ENCODE measurements at regions not wholly inside any gene's neighbourhood (a gene's known extent, or its start where the extent isn't known, plus 50 kb on each side); places are given as distances from the start of the nearest gene placed in this dataset.
"Not testable (repeated sequence)": the region's sequence is repeated elsewhere in the genome, so short reads cannot be mapped to it uniquely, and the experiment has no call there.

DNA sequence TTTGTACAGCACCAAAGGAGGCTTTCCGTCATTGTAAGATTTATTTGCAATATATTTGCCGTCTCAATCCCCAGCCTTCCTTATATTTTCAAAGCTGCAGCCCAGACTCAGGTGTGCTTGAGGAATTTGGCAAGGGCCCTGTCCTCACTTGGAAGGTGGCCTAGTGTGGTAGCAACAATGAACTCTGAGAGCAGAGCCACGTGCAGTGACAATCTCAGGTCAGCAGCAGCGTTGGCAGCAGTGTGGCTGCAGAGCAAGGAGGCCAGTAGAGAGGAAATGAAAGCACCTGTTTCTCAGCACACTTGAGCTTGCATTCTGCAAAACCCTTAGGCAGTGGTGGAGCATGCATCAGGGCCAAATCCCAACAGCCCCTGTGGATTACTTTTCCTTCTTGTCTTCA is 613.5 kb downstream of the RBFOX1 start:
- DNase-seq, result no peak

DNA sequence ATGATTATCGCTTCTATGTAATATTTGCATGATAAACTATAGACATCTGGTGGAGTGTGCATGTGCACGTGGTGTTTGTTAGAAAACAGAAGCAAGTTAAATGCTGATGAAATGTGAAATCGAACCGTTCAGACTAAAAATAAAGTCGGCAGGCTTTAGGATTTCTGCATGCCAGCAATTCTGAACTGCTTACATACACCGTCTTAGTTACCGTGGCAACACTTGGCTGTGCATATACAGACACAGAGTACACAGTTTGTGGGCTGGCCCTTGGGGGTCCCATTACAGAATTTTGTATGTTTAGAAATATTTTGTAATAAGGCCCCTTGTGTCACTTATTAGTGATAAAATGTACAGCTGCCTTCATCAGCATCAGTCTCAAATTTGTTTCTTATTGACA is 605.5 kb downstream of the RBFOX1 start:
- no peak for DNase-seq

DNA sequence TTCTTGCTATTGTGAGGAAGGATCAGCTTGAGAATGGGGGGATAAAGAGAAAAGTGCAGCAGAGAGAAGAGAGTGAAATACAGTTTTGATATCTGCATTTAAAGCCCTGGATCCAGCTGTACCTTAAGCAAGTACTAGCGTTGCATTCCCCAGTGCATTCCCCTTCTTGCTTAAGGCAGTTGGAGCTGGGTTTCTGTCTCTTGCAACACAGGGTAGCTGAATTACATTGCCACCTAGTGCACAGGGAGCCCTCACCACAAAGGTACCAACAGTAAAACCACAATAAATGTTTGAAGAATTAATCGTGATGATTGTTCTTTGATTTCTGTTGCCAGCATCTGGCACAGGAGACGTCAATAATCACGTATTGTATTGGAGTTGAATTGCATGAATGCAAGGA is 588.7 kb downstream of the RBFOX1 start:
- DNase-seq, result no peak

DNA sequence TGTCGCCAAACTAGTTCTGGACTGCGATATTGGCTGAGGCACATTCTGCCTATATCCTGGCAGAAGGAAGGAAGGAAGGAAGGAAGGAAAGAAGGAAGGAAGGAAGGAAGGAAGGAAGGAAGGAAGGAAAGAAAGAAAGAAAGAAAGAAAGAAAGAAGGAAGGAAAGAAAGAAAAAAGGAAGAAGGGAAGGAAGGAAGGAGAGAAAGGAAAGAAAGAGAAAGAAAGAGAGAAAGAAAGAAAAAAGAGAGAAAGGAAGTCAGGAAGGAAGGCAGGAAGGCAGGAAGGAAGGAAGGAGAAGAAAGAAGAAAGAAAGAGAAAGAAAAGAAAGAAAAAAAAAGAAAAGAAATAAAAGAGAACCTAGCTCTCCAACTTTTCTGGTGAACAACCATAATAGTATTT is 587.1 kb downstream of the RBFOX1 start:
- no peak for DNase-seq

DNA sequence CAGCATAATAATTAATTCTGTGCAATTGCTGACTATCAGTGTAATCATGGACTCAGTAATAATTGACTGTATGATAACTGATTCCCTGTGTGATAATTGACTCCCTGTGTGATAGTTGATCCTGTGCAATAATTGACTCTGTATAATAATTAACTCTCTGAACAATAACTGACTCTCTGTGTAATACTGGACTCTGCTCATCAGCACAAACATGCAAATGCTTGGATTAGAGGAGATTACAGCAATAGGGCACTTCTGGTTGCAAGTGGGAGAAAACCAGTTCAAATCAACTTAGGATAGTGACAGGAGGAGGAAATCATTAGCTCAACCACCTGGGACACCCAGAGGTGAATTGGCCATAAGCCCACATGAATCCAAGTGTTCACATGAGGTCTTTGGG is 582.1 kb downstream of the RBFOX1 start:
- no peak for DNase-seq

DNA sequence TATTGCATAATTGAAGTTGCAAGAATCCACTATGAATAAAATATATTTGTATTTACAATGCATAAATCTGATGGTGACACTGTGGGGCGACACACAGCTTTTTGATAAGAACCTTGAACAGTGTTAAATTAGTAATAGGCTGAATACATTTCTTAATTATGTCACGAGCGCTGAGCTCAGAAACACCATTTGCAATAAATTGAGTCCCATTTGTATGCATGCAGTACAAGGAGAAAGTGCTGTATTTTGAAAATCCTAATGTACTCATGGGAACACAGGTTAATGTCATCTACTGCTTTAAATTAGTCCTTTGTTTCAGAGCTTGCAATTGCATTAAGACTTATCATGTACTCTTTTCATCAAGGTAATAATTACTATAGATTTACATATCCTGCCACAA is 579.5 kb downstream of the RBFOX1 start:
- DNase-seq, result no peak

DNA sequence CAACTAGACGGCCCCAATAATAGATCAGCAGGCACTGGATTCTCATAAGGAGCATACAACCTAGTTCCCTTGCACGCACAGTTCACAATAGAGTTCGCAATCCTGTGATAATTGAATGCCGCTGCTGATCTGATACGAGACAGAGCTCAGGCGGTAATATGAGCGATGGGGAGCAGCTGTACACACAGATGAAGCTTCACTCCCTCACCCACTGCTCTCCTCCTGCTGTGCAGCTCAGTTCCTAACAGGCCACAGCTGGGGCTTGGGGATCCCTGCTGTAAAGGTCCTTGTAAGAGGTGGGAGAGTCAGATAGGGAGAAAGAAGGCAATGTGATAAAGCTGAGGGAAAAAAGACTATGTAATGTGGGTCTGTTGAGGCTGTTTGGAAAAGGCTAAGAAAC is 577.5 kb downstream of the RBFOX1 start:
- DNase-seq, result no peak

DNA sequence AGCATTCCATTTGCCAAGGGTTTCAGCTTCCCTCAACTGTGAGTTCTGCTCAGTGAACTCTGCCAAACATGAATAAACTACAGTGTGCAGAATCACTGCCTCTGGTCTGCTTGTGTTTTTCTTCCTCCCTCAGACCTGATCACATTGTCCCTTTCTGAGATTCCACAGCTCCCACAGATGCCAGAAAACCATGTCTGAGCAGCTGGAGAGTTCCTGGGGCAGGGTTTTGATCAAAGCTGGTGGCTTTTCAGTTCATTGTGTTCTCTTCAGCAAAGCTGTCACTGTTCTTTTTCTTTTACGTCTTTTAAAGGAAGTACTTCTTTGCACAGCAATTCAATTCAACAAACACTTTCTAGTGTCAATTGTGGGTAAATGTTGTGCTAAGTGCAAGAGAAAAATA is 555.8 kb downstream of the RBFOX1 start:
- no peak for DNase-seq

DNA sequence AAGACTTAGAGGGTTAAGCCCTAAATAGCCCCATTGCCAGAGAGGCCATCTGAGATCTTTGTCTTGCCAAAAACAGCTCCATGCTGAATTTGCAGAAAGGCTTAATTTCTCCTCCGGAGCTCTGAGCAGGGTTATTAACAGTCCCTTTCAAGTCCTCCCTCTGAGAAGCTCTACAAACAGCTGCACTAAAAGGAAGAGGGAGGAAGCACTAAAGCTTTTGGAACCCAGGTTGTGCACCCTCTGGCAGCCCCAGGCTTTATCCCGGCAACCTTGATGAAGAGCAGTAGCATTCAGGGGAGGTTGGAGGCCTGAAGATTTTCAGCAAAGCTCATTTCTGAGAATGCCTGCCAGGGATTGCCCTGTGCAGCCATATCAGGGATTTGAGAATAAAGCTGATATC is 554.7 kb downstream of the RBFOX1 start:
- DNase-seq, result no peak

DNA sequence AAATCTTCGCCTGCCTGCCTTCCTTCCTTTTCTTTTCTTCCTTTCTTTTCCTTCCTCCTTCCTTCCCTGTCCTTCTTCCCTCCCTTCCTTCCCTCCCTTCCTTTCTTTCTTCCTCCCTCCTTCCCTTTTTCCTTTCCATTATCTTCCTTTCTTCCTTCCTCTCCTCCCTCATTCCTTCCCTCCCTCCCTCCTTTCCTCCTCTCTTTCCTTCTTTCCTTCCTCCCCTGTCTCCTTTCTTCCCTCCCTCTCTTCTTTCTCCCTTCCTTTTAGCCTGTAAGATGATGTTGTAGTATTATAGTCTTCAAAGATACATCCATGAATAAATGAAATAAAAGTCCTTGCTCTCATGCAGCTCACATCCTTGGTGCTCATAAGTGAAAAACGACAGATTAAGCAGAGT is 539.3 kb downstream of the RBFOX1 start:
- no peak for DNase-seq

DNA sequence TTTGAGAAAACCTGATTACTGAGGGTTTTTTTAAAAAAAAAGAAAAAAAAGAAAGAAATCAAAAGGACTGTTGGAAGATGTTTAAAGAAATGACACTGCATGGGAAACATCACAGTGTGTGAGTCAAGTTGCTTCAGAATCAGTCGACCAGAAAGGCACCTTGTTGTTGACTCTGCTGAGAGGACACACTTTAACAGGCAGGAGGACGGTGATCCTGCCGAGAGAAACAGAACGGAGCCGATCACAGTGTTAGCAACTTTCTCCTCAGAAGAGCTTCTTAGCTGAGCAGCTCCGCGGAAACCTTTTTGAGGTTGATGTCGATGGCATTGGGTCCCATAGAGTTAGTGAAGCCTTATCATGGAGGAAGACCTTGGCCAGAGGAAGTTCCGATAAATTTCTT is 538.7 kb downstream of the RBFOX1 start:
- no peak for DNase-seq

DNA sequence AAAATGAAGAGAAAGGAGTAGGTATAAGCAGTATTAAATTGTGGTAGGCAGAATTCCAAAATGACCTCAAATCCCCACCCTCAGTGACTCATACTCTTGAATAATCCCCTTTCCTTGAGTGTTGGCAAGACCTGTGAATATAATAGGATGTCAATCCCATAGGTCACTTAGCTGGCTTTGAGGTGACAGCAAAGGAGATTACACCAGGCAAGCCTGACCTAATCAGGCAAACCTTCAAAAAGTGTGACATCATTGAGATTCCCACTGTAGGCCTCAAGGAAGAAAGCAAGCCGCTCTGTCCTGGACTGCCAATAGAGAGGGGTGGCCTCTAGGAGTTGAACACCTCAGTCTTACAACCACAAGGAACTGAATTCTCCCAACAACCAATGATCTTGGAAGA is 535.2 kb downstream of the RBFOX1 start:
- DNase-seq, result no peak

DNA sequence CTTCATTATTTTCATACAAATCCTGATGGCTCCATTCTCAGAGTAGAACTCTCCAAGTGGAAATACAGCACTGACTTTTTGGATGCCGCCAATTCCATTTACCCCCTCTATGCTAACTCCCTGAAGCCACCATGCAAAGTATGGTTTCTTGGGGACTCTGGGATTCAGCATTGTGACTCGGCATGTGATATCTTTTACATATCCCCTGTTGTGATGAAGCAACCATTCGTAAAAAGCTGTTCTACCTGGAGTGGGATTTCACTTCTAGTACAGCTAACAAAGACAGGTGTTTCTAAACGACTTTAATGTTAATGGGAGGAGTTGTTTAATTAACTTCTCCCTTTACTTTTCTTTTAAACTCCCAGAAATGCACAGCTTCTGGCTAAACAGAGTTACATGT is 533.5 kb downstream of the RBFOX1 start:
- DNase-seq, result no peak

DNA sequence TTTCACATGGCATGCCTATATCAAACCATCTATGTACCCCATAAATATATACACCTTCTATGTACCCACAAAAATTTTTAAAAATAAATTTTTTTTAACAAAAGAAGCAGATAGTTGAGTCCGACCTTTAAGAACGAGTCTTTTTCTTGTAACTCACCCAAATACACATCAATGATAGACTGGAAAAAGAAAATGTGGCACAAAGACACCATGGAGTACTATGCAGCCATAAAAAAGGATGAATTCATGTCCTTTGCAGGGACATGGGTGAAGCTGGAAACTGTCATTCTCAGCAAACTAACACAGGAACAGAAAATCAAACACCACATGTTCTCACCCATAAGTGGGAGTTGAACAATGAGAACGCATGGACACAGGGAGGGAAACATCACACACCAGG is 532.7 kb downstream of the RBFOX1 start:
- not testable (repeated sequence) for DNase-seq

DNA sequence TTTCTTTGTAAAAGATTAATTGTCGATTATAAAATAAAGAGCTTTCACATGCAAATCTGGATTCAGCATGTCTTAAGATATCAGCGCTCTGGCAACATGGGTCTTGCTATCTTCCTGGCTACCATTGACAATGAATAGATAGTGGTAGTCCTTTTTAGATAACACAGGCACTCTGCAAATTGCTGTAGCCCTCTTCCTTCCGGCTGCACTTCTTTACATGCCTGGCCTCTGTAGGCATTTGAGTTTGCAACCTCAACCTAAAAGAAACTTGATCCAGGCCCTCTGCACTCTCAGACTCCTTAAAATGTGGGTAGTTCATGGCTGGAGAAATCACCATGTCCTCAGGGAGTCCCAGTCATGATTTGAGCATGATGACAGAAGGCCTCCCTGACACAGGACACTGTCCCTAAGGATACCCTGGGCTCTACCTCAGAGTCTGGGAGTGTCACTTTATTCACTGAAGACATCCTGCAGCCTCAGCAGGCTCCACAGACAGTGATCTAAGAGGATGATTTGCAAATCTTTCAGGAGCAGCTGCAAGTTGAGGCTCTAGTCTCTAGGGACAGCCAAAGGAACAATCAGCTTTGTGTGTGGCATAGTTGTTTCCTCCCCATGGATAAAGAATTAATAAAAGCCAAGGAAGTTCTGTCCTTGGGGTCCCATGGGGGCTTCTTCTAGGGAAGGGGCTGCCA is 529.4 kb downstream of the RBFOX1 start:
- DNase-seq, result no peak

DNA sequence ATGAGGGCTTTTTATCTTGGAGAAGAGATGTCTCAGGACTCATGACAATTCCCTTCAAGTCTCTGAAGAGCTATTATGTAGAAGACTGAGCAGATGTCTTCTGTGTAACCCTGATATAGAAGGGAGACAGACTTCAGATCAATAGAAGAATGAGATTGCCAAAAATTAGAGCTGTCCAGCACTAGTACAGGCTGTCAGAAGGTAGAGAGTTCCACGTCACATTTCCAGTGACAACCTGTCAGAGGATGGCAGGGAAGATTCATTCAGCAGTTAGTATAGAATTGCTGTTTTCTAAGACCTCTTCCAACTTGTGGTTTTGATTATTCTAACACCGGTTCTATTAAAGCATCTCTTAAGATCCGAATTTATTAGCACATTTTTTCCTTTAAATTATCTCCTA is 520.6 kb downstream of the RBFOX1 start:
- DNase-seq, result no peak

DNA sequence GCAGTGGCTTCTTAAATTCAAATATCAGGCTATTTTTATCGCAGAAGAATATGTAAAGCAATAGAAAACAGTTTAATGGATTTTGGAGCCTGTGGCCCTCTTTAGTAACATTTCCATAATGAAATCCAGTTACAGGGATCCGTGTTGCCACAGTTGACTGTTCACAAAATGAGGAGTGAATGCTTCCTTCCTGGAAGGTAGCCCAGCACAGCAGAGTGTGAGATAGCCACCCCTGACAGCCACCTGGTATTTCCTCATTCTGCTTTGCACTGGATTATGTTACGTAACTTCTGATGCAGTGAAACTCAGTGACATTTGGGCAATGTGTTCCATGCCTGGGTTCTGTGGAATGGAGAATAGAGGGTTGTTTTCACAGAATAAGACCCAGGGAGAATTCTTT is 517.2 kb downstream of the RBFOX1 start:
- no peak for DNase-seq

DNA sequence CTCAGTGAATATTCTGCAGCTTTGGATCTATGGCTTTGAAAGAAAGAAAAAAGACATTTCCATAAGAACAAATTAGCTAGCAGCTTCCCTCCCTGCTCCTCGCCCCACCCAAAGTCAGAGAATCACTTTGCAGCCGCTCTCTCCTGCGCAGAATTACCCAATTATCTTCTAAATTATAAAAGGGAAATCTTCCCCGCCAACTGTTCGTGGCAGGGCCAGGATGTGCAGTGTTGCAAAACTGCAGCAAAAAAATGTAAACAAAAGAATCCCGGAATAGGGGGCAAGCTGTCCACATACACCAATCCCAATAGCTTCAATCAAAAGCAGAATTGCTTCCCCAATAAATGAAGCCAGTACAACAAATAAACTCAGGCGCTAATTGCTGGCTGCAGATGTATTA is 510.6 kb downstream of the RBFOX1 start:
- DNase-seq, result no peak

DNA sequence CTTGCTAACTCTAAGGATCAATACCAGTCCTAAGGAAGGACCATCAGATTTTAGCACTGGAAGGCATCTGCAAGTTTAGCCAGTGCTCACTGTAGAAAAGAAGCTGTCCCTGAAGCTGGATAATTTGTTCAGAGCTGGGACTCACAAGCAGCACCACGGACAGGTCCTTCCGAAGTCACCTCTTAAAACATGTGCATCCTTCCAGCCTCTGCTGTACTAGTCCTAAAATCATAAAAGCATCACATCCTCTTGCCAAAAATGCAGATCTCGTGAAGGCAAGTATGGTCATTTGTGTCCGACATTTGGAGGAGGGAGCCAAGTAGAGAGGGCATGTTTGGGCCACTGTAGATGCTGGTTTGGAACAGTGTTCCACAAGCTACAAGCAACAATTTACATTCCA is 506.9 kb downstream of the RBFOX1 start:
- no peak for DNase-seq

DNA sequence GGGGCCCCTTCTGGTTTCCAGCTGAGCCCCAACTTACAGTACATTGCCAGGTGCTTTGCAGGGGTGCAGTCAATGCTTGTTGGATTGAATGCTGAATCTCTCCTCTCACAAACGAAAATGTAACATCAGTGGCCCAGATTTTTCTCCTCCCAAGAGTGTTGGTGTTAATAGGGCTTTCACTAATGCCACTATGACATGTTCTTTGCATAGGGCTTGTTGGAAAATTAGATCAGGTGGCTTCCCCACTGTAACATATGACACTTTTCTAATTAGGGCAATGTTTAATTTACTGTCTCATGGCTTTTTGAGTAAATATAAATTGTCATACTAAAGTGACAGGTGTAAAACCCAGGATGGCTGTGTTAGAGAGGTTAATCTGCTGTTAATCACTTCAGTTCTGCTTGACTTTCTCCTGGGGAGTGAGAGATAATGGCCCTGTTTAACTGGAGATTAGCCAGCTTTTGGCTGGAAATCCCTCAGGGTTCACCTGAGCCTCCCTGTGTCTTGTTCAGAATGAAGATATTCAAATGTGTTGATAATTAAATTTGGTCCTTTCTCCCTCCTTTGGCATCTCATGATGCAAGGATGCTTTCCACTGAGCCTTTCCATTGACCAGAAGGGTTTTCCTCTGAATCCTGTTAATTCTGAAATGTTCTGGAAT is 502.3 kb downstream of the RBFOX1 start:
- no peak for DNase-seq

DNA sequence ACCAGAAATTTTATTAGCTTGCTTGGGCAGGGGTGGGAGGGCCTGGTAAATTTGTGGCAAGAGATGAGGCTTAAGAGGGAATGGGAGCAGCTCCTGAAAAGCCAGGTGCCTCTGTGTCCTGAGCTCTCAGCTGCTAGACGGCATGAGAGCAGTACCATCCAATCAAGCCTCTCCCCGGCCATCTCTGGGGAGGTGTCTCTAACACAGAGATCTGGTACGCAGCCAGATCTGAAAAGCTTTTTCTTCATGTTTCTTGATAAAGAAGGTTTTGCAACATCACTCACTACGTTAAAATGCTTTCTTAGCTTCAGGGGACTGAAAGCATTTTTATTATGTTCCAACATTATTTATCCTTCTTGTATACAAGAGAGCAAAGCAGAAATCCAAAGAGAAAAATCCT is 488.2 kb downstream of the RBFOX1 start:
- DNase-seq, result no peak

DNA sequence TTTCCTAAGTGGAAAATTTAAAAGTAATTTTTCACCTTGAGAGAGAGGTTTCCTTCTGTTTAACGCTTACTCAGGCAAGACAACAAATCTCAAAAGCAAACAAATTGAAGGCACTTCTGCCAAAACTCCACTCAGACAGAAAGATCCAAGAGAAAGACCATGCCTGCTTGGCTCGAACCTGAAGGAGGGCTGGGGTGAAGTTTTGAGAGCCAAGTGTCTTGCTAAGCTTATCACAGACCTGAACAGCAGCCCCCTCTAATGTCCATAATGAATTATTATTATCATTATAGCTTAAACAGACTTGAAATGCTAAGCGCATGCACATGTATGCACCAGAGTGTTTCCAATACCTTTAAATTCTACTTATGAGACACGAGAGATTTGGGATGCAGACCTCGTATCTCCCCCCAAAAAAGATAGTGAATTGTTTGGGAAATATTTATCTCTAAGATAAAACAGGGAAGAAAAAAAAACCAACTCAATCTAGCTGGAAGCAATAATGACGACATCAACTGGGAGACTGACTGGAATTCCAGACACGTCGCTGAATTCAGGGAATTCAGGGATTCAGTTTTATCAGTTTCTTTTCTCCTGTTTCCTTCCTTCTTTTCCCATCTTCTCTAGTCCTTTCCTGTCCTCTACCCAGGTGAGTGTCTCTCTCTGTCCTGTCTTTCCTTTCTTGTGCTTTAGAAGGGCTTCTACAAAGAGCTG is 473.2 kb downstream of the RBFOX1 start:
- no peak for DNase-seq

DNA sequence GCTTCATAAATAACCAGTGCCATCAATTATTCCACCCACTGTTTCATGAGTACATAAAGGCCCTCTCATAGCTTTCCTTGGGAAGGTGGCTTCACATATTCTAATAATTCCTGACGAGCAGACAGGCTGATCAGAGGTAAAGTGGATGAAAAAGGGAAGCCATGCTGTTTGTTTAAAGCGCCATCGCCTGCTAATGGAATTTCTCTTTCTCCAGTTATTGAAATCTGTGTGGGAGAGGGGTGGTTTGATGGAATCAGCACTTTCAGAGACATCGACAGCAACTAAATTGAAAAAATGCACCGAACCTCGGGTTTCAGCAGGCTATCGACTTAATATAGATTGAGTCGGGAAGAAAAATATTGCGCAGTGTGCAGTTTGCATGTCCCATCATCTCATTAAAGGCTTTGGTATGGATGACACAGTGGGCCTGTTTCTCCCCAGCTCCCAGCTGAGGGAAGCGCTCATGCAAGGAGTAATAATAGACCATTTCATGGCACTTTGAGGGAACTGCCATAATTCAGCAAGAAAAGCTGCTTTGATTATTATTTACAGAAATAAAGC is 472.1 kb downstream of the RBFOX1 start:
- no peak for DNase-seq

DNA sequence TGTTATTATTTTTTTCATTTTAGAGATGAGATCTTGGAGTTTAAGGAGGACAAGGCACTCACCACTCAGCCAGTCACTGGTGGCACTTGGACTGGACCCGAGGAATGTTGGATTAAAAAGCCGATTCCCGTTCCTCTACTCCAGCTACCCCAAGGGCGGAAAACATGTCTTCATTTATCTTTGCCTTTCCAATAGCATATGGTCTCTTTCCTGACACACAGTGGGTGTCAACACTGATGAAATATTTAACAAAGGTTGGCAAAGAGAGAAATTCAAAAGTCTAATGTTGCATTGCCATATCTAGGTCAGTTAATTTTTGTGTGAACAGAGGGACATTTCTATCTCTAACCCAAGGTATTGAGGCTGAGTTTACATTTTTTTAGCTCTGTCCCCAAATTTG is 459.7 kb downstream of the RBFOX1 start:
- DNase-seq, result no peak

Measured in activated CD4-positive, alpha-beta T cell treated with anti-CD3 and anti-CD28 coated beads, Interleukin-10, Interleukin-2, amounts not matched to agents 100 ng/mL and 50 ng/mL, durations not matched to agents 16 hours and 8 hours (primary cell).